ENCODE measurements at regions not wholly inside any gene's neighbourhood (a gene's known extent, or its start where the extent isn't known, plus 50 kb on each side); places are given as distances from the start of the nearest gene placed in this dataset.

DNA sequence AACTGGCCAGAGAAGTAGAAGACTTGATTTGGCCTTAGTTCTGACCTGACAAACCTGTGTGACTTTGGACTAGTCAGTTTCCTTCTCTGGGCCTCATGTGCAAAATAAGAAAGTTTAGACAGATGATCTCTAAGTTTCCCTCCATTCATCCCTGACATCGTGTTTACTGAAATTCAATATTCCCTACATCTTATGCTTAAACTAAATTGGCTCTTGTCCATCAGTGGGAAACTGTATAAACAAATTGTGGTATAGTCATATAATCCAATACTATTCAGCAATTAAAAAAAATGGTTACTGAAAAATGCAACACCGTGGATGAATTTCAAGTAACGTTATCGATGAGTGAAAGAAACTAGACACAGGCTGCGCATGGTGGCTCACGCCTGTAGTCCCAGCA, 64.4 kb upstream of the HRH1 start:
- ChIA-PET POLR2A (no interaction called here), CTCF (no interaction called here)
- TF ChIP-seq ELF4 (IDR thresholded peaks at IDR 0.05) (no peak), HDGF (IDR thresholded peaks at IDR 0.05; ENCODE audit: borderline replicate concordance) (no peak), FOXK2 (IDR thresholded peaks at IDR 0.05) (no peak), L3MBTL2 (conservative IDR thresholded peaks at IDR 0.05) (no peak), NFRKB (IDR thresholded peaks at IDR 0.05) (no peak), BHLHE40 (IDR thresholded peaks at IDR 0.05; ENCODE audit: borderline replicate concordance) (no peak), SP1 (IDR thresholded peaks at IDR 0.05) (no peak), TARDBP (IDR thresholded peaks at IDR 0.05) (no peak), FOXA1 (IDR thresholded peaks at IDR 0.05) (no peak), CTBP1 (IDR thresholded peaks at IDR 0.05; ENCODE audit: borderline replicate concordance) (no peak), SUZ12 (IDR thresholded peaks at IDR 0.05) (no peak), FOXM1 (IDR thresholded peaks at IDR 0.05; ENCODE audit: borderline replicate concordance) (no peak), ZNF384 (IDR thresholded peaks at IDR 0.05) (no peak), ARNT (IDR thresholded peaks at IDR 0.05) (no peak), LEF1 (IDR thresholded peaks at IDR 0.05; ENCODE audit: borderline replicate concordance) (no peak)
- TF ChIP-seq, protein P1, sequence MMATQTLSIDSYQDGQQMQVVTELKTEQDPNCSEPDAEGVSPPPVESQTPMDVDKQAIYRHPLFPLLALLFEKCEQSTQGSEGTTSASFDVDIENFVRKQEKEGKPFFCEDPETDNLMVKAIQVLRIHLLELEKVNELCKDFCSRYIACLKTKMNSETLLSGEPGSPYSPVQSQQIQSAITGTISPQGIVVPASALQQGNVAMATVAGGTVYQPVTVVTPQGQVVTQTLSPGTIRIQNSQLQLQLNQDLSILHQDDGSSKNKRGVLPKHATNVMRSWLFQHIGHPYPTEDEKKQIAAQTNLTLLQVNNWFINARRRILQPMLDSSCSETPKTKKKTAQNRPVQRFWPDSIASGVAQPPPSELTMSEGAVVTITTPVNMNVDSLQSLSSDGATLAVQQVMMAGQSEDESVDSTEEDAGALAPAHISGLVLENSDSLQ (IDR thresholded peaks at IDR 0.05) = no peak
- DNase-seq (ENCODE audit: extremely low spot score) = no peak

DNA sequence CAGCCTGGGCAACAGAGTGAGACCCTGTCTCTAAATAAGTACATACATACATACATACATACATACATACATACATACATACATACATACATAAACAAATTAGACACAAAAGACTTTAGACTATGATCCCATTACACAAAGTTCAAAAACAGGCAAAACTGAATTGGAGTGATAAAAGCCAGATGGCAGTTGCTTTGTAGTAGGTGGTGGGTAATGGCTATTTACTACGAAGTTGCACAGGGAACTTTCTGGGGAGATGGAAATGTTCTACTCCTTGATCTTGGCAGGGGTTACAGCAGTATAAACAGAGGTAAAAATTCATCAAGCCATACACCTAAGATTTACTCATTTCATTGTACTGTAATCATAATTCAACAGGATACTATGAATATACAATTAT, 63.7 kb upstream of the HRH1 start:
- TF ChIP-seq BHLHE40 (IDR thresholded peaks at IDR 0.05; ENCODE audit: borderline replicate concordance) (no peak), SP1 (IDR thresholded peaks at IDR 0.05) (no peak), ZNF384 (IDR thresholded peaks at IDR 0.05) (no peak), FOXM1 (IDR thresholded peaks at IDR 0.05; ENCODE audit: borderline replicate concordance) (no peak), LEF1 (IDR thresholded peaks at IDR 0.05; ENCODE audit: borderline replicate concordance) (no peak), TARDBP (IDR thresholded peaks at IDR 0.05) (no peak), ELF4 (IDR thresholded peaks at IDR 0.05) (no peak), HDGF (IDR thresholded peaks at IDR 0.05; ENCODE audit: borderline replicate concordance) (no peak), SUZ12 (IDR thresholded peaks at IDR 0.05) (no peak), L3MBTL2 (conservative IDR thresholded peaks at IDR 0.05) (no peak), FOXA1 (IDR thresholded peaks at IDR 0.05) (no peak), ARNT (IDR thresholded peaks at IDR 0.05) (no peak), FOXK2 (IDR thresholded peaks at IDR 0.05) (no peak)
- TF ChIP-seq, protein P1 (IDR thresholded peaks at IDR 0.05) = no peak

DNA sequence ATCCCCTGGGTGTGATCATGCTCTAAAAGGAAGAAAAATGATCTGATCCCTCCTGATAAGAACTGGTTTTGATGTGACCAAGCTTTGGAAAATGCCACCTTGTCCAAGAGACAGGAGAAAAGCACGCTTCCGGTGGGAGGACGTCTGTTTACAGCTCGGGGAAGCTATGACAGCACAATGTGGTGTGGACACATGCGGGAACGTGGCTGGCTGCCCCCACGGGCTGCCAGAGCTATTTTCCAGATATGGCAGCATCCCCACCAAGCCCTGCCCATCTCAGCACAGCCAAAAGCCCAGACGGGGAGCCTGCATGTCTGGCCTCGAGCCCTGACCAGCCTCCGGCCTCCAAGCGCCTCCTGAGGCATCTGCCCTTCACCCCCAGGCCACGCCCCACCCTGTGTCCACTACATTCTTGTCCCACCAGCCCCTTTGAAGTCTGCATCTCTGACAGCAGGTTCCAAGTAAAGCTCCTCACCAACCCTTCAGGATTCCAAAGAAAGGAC, 63.2 kb upstream of the HRH1 start:
- CTCF ChIA-PET = no interaction called here
- POLR2A ChIA-PET = no interaction called here
- TF ChIP-seq ZNF384 (IDR thresholded peaks at IDR 0.05) = no peak
- TF ChIP-seq FOXM1 (IDR thresholded peaks at IDR 0.05; ENCODE audit: borderline replicate concordance) = no peak
- no peak for TF ChIP-seq CTBP1 (IDR thresholded peaks at IDR 0.05; ENCODE audit: borderline replicate concordance)
- DNase-seq (ENCODE audit: extremely low spot score) = no peak

More for the DNA sequence above, 63.7 kb upstream of the HRH1 start:
- CTCF ChIA-PET = no interaction called here
- POLR2A ChIA-PET = no interaction called here
- no peak for DNase-seq (ENCODE audit: extremely low spot score)

DNA sequence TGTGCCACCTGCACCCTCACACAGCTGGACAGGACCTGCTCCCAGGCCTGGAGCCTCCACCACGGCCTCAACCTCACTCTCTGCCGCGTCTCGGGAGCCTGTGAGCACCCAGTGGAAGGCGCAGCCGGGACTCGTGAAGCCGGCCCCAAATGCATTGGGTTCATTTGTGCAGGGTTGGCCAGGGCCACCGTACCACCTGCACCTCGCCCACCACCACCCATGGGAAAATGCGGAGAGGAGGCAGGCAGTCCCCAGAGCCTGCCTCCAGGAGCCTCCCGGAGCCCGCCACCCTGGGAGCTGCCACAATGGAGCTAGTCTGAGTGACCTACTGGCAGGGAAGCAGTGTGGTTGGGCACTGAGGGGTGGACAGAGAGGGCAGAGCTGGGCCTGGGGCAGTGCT, 62.5 kb upstream of the HRH1 start:
- ChIA-PET POLR2A (no interaction called here), CTCF (no interaction called here)
- TF ChIP-seq HDGF (IDR thresholded peaks at IDR 0.05; ENCODE audit: borderline replicate concordance) = no peak
- no peak for TF ChIP-seq CTBP1 (IDR thresholded peaks at IDR 0.05; ENCODE audit: borderline replicate concordance)
- TF ChIP-seq FOXM1 (IDR thresholded peaks at IDR 0.05; ENCODE audit: borderline replicate concordance) = no peak
- DNase-seq (ENCODE audit: extremely low spot score) = no peak

DNA sequence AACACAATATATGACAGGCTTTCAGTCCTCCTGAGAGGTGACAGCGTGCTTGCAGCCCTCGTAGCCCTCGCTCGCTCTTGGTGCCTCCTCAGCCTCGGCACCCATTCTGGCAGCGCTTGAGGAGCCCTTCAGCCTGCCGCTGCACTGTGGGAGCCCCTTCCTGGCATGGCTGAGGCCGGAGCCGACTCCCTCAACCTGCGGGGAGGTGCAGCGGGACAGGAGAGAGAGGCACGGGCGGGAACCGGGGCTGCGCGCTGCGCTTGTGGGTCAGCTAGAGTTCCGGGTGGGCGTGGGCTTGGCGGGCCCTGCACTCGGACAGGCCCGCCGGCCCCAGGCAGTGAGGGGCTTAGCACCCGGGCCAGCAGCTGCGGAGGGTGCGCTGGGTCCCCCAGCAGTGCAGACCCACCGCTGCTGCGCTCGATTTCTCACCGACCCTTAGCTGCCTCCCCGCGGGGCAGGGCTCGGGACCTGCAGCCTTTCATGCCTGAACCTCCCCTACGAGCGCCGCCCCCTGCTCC, 60.4 kb upstream of the HRH1 start:
- POLR2A ChIA-PET = no interaction called here
- TF ChIP-seq, protein P1 (IDR thresholded peaks at IDR 0.05) = no peak
- TF ChIP-seq FOXM1 (IDR thresholded peaks at IDR 0.05; ENCODE audit: borderline replicate concordance) (no peak), ZNF384 (IDR thresholded peaks at IDR 0.05) (no peak), L3MBTL2 (conservative IDR thresholded peaks at IDR 0.05) (no peak), FOXK2 (IDR thresholded peaks at IDR 0.05) (no peak), ARNT (IDR thresholded peaks at IDR 0.05) (no peak), LEF1 (IDR thresholded peaks at IDR 0.05; ENCODE audit: borderline replicate concordance) (no peak), NFRKB (IDR thresholded peaks at IDR 0.05) (no peak), CTBP1 (IDR thresholded peaks at IDR 0.05; ENCODE audit: borderline replicate concordance) (no peak), TARDBP (IDR thresholded peaks at IDR 0.05) (no peak), ELF4 (IDR thresholded peaks at IDR 0.05) (no peak), HDGF (IDR thresholded peaks at IDR 0.05; ENCODE audit: borderline replicate concordance) (no peak)
- CTCF ChIA-PET = interaction anchor here (0.6 kb wide), 1 partner anchor 62 kb away, joined by 3 read pairs; no protein-coding TSS in a partner anchor
- DNase-seq (ENCODE audit: extremely low spot score) = no peak

DNA sequence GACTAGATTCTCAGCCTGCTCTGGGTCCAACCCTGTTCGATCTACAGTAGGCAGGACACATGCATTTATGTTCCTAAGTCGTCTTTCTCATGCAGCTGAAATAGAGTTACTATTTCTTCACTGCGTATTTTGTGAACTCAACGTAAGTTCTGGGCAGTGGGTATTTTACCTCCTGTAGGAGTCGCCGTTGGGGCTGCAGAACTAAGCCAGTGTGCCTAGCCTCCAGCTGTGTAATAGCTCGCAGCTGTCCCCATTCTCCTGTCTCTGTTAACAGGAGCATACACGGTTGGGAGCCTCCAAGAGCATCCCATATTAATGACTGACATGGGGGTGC, 58.4 kb upstream of the HRH1 start:
- no peak for TF ChIP-seq CTBP1 (IDR thresholded peaks at IDR 0.05; ENCODE audit: borderline replicate concordance)
- TF ChIP-seq HDGF (IDR thresholded peaks at IDR 0.05; ENCODE audit: borderline replicate concordance) = no peak
- TF ChIP-seq FOXA1 (IDR thresholded peaks at IDR 0.05) = no peak
- no peak for TF ChIP-seq NFRKB (IDR thresholded peaks at IDR 0.05)
- no peak for TF ChIP-seq ZNF384 (IDR thresholded peaks at IDR 0.05)
- no peak for TF ChIP-seq BHLHE40 (IDR thresholded peaks at IDR 0.05; ENCODE audit: borderline replicate concordance)
- ChIA-PET CTCF (interaction anchor here (0.6 to 1.3 kb wide), 4 partner anchors 35 to 103 kb away, joined by 3 to 4 read pairs (median 4); no protein-coding TSS in a partner anchor), POLR2A (no interaction called here)
- peak; percentile 25 for DNase-seq (ENCODE audit: extremely low spot score)
